Heart left ventricle (tissue), 16 donors: ENCODE measurements at regions not wholly inside any gene's neighbourhood (a gene's known extent, or its start where the extent isn't known, plus 50 kb on each side); places are given as distances from the start of the nearest gene placed in this dataset.
"Not testable (repeated sequence)": the region's sequence is repeated elsewhere in the genome, so short reads cannot be mapped to it uniquely, and the experiment has no call there.

Experiments used
- ATAC-seq, 4 donors: fragments of 200-7000 bp; cut with Tn5 transposase; one replicate each; pipeline ENCODE4 v1.9.1; 2020 to 2022; ENCODE audit warnings: moderate library complexity in 4 of 4, mild to moderate bottlenecking in 3 of 4, moderate number of reproducible peaks in 1 of 4
- DNase-seq, 5 donors: peaks; one replicate each; pipeline ENCODE4 v3.0.0-alpha.2; 2020
- H3K27ac ChIP-seq, 12 donors: fragments of 200-600 bp; sonication (generic) in 4 of 12; one replicate each; pipeline versions ENCODE4 v1.5.0 to v1.8.0; 2016 to 2022; ENCODE audit warnings: mild to moderate bottlenecking in 2 of 12
- H3K27me3 ChIP-seq, 9 donors: fragments of 200-600 bp; sonication (generic) in 2 of 9; one replicate each; pipeline versions ENCODE4 v1.5.1 to v1.8.0; 2016 to 2022; ENCODE audit warnings: mild to moderate bottlenecking in 3 of 9
- H3K36me3 ChIP-seq, 9 donors: fragments of 200-600 bp; sonication (generic) in 2 of 9; one replicate each; pipeline versions ENCODE4 v1.5.0 to v1.8.0; 2018 to 2022; ENCODE audit warnings: mild to moderate bottlenecking in 2 of 9
- H3K4me1 ChIP-seq, 12 donors: fragments of 200-600 bp; sonication (generic) in 4 of 12; one replicate each; pipeline versions ENCODE4 v1.5.0 to v1.8.0; 2016 to 2022; ENCODE audit warnings: mild to moderate bottlenecking in 3 of 12
- H3K4me3 ChIP-seq, 12 donors: fragments of 200-600 bp; sonication (generic) in 4 of 12; one replicate each; pipeline versions ENCODE4 v1.5.0 to v1.8.0; 2017 to 2022; ENCODE audit warnings: mild to moderate bottlenecking in 9 of 12, moderate library complexity in 4 of 12
- H3K9me3 ChIP-seq, 12 donors: fragments of 200-600 bp; sonication (generic) in 4 of 12; one replicate each; pipeline versions ENCODE4 v1.5.0 to v1.8.0; 2016 to 2022; ENCODE audit warnings: mild to moderate bottlenecking in 1 of 12
- CTCF ChIP-seq, 12 donors: fragments of 200-600 bp; sonication (generic) in 4 of 12; IDR thresholded peaks; one replicate each; pipeline versions ENCODE4 v1.5.0 to v1.8.0; 2018 to 2022; ENCODE audit warnings: antibody characterized with exemption in 12 of 12, mild to moderate bottlenecking in 5 of 12
- POLR2A ChIP-seq, 2 donors: fragments of 450-650 bp; IDR thresholded peaks; one replicate each; pipeline ENCODE4 v1.6.1; 2017; ENCODE audit warnings: antibody characterized with exemption in 2 of 2, mild to moderate bottlenecking in 2 of 2, moderate library complexity in 2 of 2
- WGBS, 4 donors: extraction: QIAGEN DNeasy Blood & Tissue Kit in 2 of 4; methylation state at CpG; one replicate each; pipeline versions ENCODE4 v1.1.5 to v1.1.7; 2013 to 2018; 5-methylcytosine and 5-hydroxymethylcytosine counted together
- intact Hi-C, 10 donors: fragments of 100-400 bp; cut with DNase I; formaldehyde crosslinking; loops; one replicate each; pipeline versions ENCODE4 v1.11.1 to v1.14.2; 2022
- donor health status: ischemic (EF 13 %, LVEDD 7.1; RV severe dilation, severe dysfunction).
- donor health status: healthy with polysubstance abuse.
- donor health status: DM: no; HTN: yes; CAD: no.
- donor health status: DM: no; HTN: no; CAD: no.
- donor health status: ischemic (EF 25% LVEDD 6.9; RV normal size, moderate dysfunction).
- donor health status: ischemic (EF 25% LVEDD 5.7; RV mildly dilated, moderate dysfunction).
- donor health status: healthy.
- donor health status: DM: yes; HTN: yes; CAD: no.
- donor health status: ischemic (EF 35%, LVEDD 5.7; RV mildly dilated, moderate dysfunction).
- donor health status: nonischemic (EF 11% LVEDD 7.7; RV severe dilation, severe dysfunction).
- donor health status: DM: yes; HTN: yes; CAD: no.
- donor health status: PGD.
- donor health status: ischemic (EF 29% LVEDD 5.4; RV normal size, mild dysfunction).
- donor health status: nonischemic (EF 23%, LVEDD 6.1; RV moderate dilation, normal function).

DNA sequence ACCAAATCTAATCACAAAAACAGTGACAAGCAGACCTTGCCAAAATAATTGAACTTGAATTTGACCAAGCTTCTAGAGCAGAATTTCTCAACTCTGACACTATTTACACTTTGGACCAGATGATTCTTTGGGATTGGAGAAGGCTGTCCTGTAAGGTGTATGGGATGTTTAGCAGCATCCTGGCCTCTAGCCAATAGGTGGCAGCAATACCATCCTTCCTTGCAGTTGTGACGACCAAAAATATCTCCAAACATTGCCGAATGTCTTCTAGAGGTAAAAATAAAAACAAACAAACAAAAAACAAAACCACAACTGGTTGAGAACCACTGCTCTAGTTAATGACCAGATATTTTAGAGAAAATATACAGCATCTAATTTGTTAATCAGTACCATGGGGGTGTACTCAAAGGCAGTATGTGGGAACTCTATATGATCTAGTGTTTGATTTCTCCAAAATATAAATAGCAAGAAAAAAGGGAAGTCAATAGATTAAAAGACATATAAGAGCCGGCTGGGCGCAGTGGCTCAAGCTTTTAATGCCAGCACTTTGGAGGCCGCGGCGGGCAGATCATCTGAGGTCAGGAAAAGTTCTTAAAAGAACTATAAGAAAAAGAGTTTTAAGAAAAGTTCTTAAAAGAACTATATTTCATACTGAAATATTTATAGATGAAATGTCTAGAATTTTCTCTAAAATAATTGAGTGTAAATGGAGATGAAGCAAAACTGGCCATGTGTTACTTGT, 60.9 kb upstream of the ZNF527 start:
- 61 to 67% (median 66%) methylated on average over 7 of the region's 7 CpGs for whole genome bisulfite sequencing, 4 donors
- Histone ChIP-seq H3K9me3 (peaks cover 0 to 6% (median 0%) of the 10 kb centered on the region in 12 donors), H3K27me3 (no peaks in the 10 kb centered on the region), H3K4me1 (peaks cover 0 to 10% (median 2%) of the 10 kb centered on the region in 12 donors), H3K36me3 (no peaks in the 10 kb centered on the region), H3K27ac (no peak overlapping the region), H3K4me3 (no peak overlapping the region)
- intact Hi-C loops = loop anchor here in 6 of 10 donors (10.0 kb wide), 4 partner anchors 65 to 895 kb away; partner anchors contain the start of genes ZNF527 (in 3 of the 6), ZNF569 (in 3 of the 6), ZNF570 (in 3 of the 6) and ZNF383 (in 2 of the 6)
- ATAC-seq = no peak
- DNase-seq = no peak
- TF ChIP-seq POLR2A (IDR thresholded peaks at IDR 0.05) (no peak), CTCF (IDR thresholded peaks at IDR 0.05) (peak in 1 of 12 donors; percentile 12)

- H3K4me1 ChIP-seq = peaks cover 0 to 15% (median 4%) of the 10 kb centered on the region in 12 donors
- intact Hi-C loops = loop anchor here in 6 of 10 donors (10.0 kb wide), 4 partner anchors 62 to 898 kb away; partner anchors contain the start of genes ZNF527 (in 3 of the 6), ZNF569 (in 3 of the 6), ZNF570 (in 3 of the 6) and ZNF383 (in 2 of the 6)
- H3K27me3 ChIP-seq, H3K36me3 ChIP-seq: not testable (repeated sequence)
- H3K9me3 ChIP-seq = peaks cover 0 to 10% (median 0%) of the 10 kb centered on the region in 12 donors
- TF ChIP-seq POLR2A (IDR thresholded peaks at IDR 0.05) (peak in 1 of 2 donors; percentile 40), CTCF (IDR thresholded peaks at IDR 0.05) (peak in 2 of 12 donors; percentile 11 to 12)
- peak overlapping the region in 10 of 12 donors; percentile 8 to 68 (median 40) for H3K27ac ChIP-seq
- WGBS, 4 donors = 3 to 5% (median 5%) methylated on average over 30 to 36 of the region's 37 CpGs
- DNase-seq (peak; percentile 59 to 76 (median 64)), ATAC-seq (peak; percentile 66 to 92 (median 86))
- H3K4me3 ChIP-seq = peak overlapping the region in 11 of 12 donors; percentile 18 to 62 (median 47)
Measured at GRCh38 chr19:37312531-37313334, 58.2 kb upstream of the ZNF527 start.

- Histone ChIP-seq H3K27me3 (no peaks in the 10 kb centered on the region), H3K4me1 (peaks cover 0 to 15% (median 4%) of the 10 kb centered on the region in 12 donors), H3K4me3 (peak overlapping the region in 5 of 12 donors; percentile 47 to 62 (median 50)), H3K36me3 (no peaks in the 10 kb centered on the region), H3K27ac (peak overlapping the region in 5 of 12 donors; percentile 8 to 58 (median 45)), H3K9me3 (peaks cover 0 to 10% (median 0%) of the 10 kb centered on the region in 12 donors)
- DNase-seq = no peak
- 82 to 100% (median 90%) methylated on average over 1 of the region's 1 CpG for WGBS, 4 donors
- intact Hi-C loops = loop anchor here in 6 of 10 donors (10.0 kb wide), 4 partner anchors 62 to 898 kb away; partner anchors contain the start of genes ZNF527 (in 3 of the 6), ZNF569 (in 3 of the 6), ZNF570 (in 3 of the 6) and ZNF383 (in 2 of the 6)
- no peak for TF ChIP-seq CTCF (IDR thresholded peaks at IDR 0.05)
- TF ChIP-seq POLR2A (IDR thresholded peaks at IDR 0.05) = no peak
- ATAC-seq = no peak
Measured at GRCh38 chr19:37313335-37313627, 57.6 kb upstream of the ZNF527 start.
